ENCODE measurements at regions not wholly inside any gene's neighbourhood (a gene's known extent, or its start where the extent isn't known, plus 50 kb on each side); places are given as distances from the start of the nearest gene placed in this dataset.

DNA sequence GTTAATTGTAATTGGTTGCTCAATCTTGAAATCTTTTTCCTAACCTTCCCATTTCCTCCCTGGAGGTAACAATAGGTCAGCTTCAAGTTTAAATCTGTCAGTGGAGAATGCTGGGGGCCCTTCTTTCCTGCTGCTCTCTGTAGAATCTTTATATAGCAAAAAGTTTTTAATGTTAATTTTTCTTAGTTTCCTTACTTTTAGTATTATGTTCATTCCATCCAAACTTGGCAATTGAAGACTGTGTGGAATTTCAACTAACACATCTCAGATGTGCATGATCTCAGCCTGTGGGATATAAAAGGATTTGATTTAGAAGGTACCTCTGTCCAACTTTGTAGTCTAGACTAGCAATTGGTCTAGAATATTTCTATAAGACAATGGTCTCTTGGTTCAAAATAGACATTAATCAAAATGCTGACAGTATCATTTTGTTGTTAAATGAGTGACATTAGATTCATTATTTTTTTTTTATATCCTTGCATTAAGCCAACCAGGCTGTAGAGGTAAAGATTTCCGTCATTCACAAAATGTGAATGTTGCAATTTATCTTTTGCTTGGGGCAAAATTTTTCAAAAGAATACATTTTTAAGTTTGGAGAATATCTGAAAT lies 100.4 kb upstream of the SEMA3A start:
- no peaks in the 10 kb centered on the region for H3K4me1 ChIP-seq
- TF ChIP-seq, protein P1, sequence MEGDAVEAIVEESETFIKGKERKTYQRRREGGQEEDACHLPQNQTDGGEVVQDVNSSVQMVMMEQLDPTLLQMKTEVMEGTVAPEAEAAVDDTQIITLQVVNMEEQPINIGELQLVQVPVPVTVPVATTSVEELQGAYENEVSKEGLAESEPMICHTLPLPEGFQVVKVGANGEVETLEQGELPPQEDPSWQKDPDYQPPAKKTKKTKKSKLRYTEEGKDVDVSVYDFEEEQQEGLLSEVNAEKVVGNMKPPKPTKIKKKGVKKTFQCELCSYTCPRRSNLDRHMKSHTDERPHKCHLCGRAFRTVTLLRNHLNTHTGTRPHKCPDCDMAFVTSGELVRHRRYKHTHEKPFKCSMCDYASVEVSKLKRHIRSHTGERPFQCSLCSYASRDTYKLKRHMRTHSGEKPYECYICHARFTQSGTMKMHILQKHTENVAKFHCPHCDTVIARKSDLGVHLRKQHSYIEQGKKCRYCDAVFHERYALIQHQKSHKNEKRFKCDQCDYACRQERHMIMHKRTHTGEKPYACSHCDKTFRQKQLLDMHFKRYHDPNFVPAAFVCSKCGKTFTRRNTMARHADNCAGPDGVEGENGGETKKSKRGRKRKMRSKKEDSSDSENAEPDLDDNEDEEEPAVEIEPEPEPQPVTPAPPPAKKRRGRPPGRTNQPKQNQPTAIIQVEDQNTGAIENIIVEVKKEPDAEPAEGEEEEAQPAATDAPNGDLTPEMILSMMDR (IDR thresholded peaks at IDR 0.05) = no peak
- no peak for DNase-seq (ENCODE audit: low spot score)

GRCh38 chr7:84294391-84294790 lies 99.8 kb upstream of the SEMA3A start:
- H3K27ac ChIP-seq = no peak overlapping the region
- TF ChIP-seq, protein P1 (IDR thresholded peaks at IDR 0.05) = no peak
- no peak for DNase-seq (ENCODE audit: low spot score)
- no peaks in the 10 kb centered on the region for H3K9me3 ChIP-seq
- H3K4me3 ChIP-seq = no peak overlapping the region
- H3K4me1 ChIP-seq = no peaks in the 10 kb centered on the region
- H3K27me3 ChIP-seq = no peaks in the 10 kb centered on the region
- no peaks in the 10 kb centered on the region for H3K36me3 ChIP-seq

More for the DNA sequence above, 100.4 kb upstream of the SEMA3A start:
- Histone ChIP-seq H3K4me3 (no peak overlapping the region), H3K27ac (no peak overlapping the region), H3K36me3 (no peaks in the 10 kb centered on the region), H3K27me3 (no peaks in the 10 kb centered on the region), H3K9me3 (no peaks in the 10 kb centered on the region)

- H3K4me3 ChIP-seq = no peak overlapping the region
- no peak overlapping the region for H3K27ac ChIP-seq
- TF ChIP-seq, protein P1 (IDR thresholded peaks at IDR 0.05) = no peak
- DNase-seq (ENCODE audit: low spot score) = no peak
- H3K27me3 ChIP-seq = no peaks in the 10 kb centered on the region
- no peaks in the 10 kb centered on the region for H3K4me1 ChIP-seq
- H3K36me3 ChIP-seq = no peaks in the 10 kb centered on the region
- no peaks in the 10 kb centered on the region for H3K9me3 ChIP-seq
Measured at GRCh38 chr7:84291756-84292155, 97.2 kb upstream of the SEMA3A start.

GRCh38 chr7:84283798-84284197 lies 89.2 kb upstream of the SEMA3A start:
- Histone ChIP-seq H3K36me3 (no peaks in the 10 kb centered on the region), H3K9me3 (no peaks in the 10 kb centered on the region), H3K27ac (no peak overlapping the region), H3K27me3 (no peaks in the 10 kb centered on the region), H3K4me3 (no peak overlapping the region), H3K4me1 (no peaks in the 10 kb centered on the region)
- DNase-seq (ENCODE audit: low spot score) = no peak
- TF ChIP-seq, protein P1 (IDR thresholded peaks at IDR 0.05) = no peak

GRCh38 chr7:84281518-84281917 lies 86.9 kb upstream of the SEMA3A start:
- Histone ChIP-seq H3K36me3 (no peaks in the 10 kb centered on the region), H3K4me3 (no peak overlapping the region), H3K27me3 (no peaks in the 10 kb centered on the region), H3K9me3 (no peaks in the 10 kb centered on the region), H3K27ac (no peak overlapping the region), H3K4me1 (no peaks in the 10 kb centered on the region)
- TF ChIP-seq, protein P1 (IDR thresholded peaks at IDR 0.05) = no peak
- DNase-seq (ENCODE audit: low spot score) = no peak

DNA sequence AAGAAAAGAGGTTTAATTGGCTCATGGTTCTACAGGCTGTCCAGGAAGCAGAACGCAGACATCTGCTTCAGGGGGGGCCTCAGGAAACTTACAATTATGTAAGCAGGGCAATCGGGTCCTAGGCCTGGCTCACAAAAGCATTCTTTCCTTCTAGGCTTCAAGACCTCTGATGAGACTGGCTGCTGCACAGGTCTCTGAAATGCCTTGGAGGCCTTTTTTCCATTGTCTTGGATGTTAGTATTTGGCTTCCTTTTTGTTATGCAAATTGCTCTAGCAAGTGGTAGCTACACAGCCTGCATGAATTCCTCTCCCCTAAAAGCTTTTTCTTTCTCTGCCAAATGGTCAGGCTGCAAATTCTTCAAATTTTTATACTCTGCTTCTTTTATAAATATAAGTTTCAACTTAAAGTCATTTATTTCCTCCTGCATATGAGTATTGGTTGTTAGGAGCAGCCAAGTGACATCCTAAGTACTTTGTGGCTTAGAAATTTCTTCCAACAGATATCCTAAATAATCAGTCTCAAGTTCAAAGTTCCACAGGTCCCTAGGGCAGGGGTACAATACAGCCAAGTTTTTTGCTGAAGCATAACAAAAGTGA lies 83.1 kb upstream of the SEMA3A start:
- no peak for DNase-seq (ENCODE audit: low spot score)
- TF ChIP-seq, protein P1 (IDR thresholded peaks at IDR 0.05) = no peak
- no peaks in the 10 kb centered on the region for H3K4me1 ChIP-seq
- no peak overlapping the region for H3K27ac ChIP-seq
- H3K4me3 ChIP-seq = no peak overlapping the region
- H3K36me3 ChIP-seq = no peaks in the 10 kb centered on the region
- no peaks in the 10 kb centered on the region for H3K9me3 ChIP-seq
- no peaks in the 10 kb centered on the region for H3K27me3 ChIP-seq

Data from right atrium auricular region (tissue), 2 donors.